MCF 10A (cell line): ENCODE measurements at regions not wholly inside any gene's neighbourhood (a gene's known extent, or its start where the extent isn't known, plus 50 kb on each side); places are given as distances from the start of the nearest gene placed in this dataset.

ENCODE experiments used
- BruUV-seq: library from RNA; stranded (reverse); fragments of 400-500 nt; replicated peaks from 2 replicates; lab custom pipeline; 2021; lab: Mats Ljungman, UMichigan
- CTCF ChIA-PET: fragments of 300-600 bp; sonication (Branson Sonifier 250); formaldehyde crosslinking; extraction: SDS; loops from one replicate; lab custom pipeline; 2021; ENCODE audit warnings: antibody characterized with exemption, inconsistent platforms; lab: Yijun Ruan, JAX
- POLR2A ChIA-PET: fragments of 300-600, 350-650 bp; sonication (Branson Sonifier 250); formaldehyde crosslinking; extraction: SDS; loops from one replicate; lab custom pipeline; 2020; ENCODE audit warnings: antibody characterized with exemption, inconsistent platforms; lab: Yijun Ruan, JAX
- DNase-seq: peaks from one replicate; pipeline ENCODE4 v3.0.0-alpha.2; 2018; ENCODE audit not compliant: unreplicated experiment
- H3K27ac Mint-ChIP-seq: one replicate; pipeline ENCODE4 v1.8.0; 2022; ENCODE audit warnings: mild to moderate bottlenecking, low read depth, mixed read lengths; ENCODE audit not compliant: unreplicated experiment
- H3K27me3 Mint-ChIP-seq: one replicate; pipeline ENCODE4 v1.8.0; 2022; ENCODE audit warnings: mixed read lengths; ENCODE audit not compliant: insufficient read depth, unreplicated experiment
- H3K36me3 Mint-ChIP-seq: one replicate; pipeline ENCODE4 v1.8.0; 2022; ENCODE audit warnings: mild to moderate bottlenecking, moderate library complexity, mixed read lengths; ENCODE audit not compliant: insufficient read depth, unreplicated experiment
- H3K4me1 Mint-ChIP-seq: one replicate; pipeline ENCODE4 v1.8.0; 2022; ENCODE audit warnings: mixed read lengths; ENCODE audit not compliant: insufficient read depth, unreplicated experiment
- H3K4me3 Mint-ChIP-seq: one replicate; pipeline ENCODE4 v1.8.0; 2022; ENCODE audit warnings: mild to moderate bottlenecking, moderate library complexity, mixed read lengths; ENCODE audit not compliant: unreplicated experiment
- H3K9me3 Mint-ChIP-seq: one replicate; pipeline ENCODE4 v1.8.0; 2022; ENCODE audit warnings: mixed read lengths; ENCODE audit not compliant: unreplicated experiment
- intact Hi-C: fragments of 100-400 bp; cut with micrococcal nuclease; formaldehyde crosslinking; loops from 2 replicates; pipeline ENCODE4 v1.14.1; 2022
- TF ChIP-seq, protein P1 (sequence below): fragments of 200-600 bp; IDR thresholded peaks from one replicate; pipeline ENCODE4 v1.8.0; 2022; ENCODE audit warnings: antibody characterized with exemption, mild to moderate bottlenecking; ENCODE audit not compliant: unreplicated experiment

DNA sequence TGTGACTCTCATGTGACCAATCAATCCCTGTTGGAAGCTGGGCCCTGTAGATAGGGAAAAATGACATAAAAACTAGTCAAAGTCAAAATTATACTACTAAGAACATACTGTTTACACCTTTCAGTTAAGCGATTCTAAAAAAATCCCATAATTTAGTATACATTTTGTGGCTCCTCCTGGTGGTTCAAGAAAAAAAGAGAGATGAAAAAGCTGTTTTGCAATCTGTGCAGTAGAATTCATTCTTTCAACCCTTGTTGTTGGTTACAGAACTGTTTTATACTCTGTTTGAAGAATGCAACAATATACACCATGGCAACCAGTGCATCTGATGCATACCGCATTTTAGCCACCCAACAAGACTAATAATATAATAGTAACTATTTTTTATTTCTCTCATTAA is 66.8 kb upstream of the ANK2 start:
- CTCF ChIA-PET = no interaction called here
- no peak overlapping the region for H3K27ac Mint-ChIP-seq
- no peak for DNase-seq
- H3K27me3 Mint-ChIP-seq = no peaks in the 10 kb centered on the region
- H3K4me1 Mint-ChIP-seq = no peaks in the 10 kb centered on the region
- POLR2A ChIA-PET = no interaction called here
- TF ChIP-seq, protein P1, sequence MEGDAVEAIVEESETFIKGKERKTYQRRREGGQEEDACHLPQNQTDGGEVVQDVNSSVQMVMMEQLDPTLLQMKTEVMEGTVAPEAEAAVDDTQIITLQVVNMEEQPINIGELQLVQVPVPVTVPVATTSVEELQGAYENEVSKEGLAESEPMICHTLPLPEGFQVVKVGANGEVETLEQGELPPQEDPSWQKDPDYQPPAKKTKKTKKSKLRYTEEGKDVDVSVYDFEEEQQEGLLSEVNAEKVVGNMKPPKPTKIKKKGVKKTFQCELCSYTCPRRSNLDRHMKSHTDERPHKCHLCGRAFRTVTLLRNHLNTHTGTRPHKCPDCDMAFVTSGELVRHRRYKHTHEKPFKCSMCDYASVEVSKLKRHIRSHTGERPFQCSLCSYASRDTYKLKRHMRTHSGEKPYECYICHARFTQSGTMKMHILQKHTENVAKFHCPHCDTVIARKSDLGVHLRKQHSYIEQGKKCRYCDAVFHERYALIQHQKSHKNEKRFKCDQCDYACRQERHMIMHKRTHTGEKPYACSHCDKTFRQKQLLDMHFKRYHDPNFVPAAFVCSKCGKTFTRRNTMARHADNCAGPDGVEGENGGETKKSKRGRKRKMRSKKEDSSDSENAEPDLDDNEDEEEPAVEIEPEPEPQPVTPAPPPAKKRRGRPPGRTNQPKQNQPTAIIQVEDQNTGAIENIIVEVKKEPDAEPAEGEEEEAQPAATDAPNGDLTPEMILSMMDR = no peak
- H3K36me3 Mint-ChIP-seq = no peaks in the 10 kb centered on the region
- no peaks in the 10 kb centered on the region for H3K9me3 Mint-ChIP-seq
- intact Hi-C loops = no loop called here
- no TSS peak for BruUV-seq
- H3K4me3 Mint-ChIP-seq = no peak overlapping the region

DNA sequence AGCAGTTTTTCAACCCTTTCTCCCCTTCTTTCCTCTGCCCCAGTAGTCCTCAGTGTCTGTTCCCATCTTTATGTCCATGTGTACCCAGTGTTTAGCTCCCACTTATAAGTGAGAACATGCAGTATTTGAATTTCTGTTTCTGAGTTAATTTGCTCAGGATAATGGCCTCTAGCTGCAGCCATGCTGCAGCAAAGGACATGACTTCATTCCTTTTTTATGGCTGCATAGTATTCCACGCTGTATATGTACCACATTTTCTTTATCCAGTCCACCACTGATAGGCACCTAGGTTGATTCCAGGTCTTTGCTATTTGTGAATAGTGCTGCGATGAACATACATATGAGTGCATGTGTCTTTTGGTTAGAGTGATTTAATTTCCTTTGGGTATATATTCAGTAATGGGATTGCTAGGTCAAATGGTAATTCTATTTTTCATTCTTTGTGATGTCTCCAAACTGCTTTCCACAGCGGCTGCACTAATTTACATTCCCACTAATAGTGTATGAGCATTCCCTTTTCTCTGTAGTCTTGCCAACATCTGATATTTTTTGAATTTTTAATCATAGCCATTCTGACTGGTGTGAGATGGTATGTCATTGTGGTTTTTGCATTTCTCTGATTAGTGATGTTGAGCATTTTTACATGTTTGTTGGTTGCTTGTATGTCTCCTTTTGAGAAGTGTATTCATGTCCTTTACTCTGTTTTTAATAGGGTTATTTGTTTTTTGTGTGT is 54.6 kb upstream of the ANK2 start:
- TF ChIP-seq, protein P1 = no peak
- ChIA-PET CTCF (no interaction called here), POLR2A (no interaction called here)
- Mint-ChIP-seq H3K4me3 (no peak overlapping the region), H3K36me3 (no peaks in the 10 kb centered on the region), H3K4me1 (no peaks in the 10 kb centered on the region), H3K27me3 (no peaks in the 10 kb centered on the region), H3K9me3 (no peaks in the 10 kb centered on the region), H3K27ac (no peak overlapping the region)
- no peak for DNase-seq
- intact Hi-C loops = no loop called here
- BruUV-seq = no TSS peak
